Upper lobe of right lung (tissue), 1 donor: ENCODE measurements at regions not wholly inside any gene's neighbourhood (a gene's known extent, or its start where the extent isn't known, plus 50 kb on each side); places are given as distances from the start of the nearest gene placed in this dataset.

ENCODE experiments used
- ATAC-seq: fragments of 200-7000 bp; cut with Tn5 transposase; one replicate; pipeline ENCODE4 v1.9.1; 2020; ENCODE audit warnings: mild to moderate bottlenecking, moderate library complexity
- DNase-seq: peaks from one replicate; pipeline ENCODE4 v3.0.0-alpha.2; 2020
- H3K27ac ChIP-seq: fragments of 200-600 bp; one replicate; pipeline ENCODE4 v1.8.0; 2022
- H3K27me3 ChIP-seq: fragments of 200-600 bp; one replicate; pipeline ENCODE4 v1.8.0; 2022; ENCODE audit warnings: mild to moderate bottlenecking
- H3K36me3 ChIP-seq: fragments of 200-600 bp; one replicate; pipeline ENCODE4 v1.8.0; 2022
- H3K4me1 ChIP-seq: fragments of 200-600 bp; one replicate; pipeline ENCODE4 v1.8.0; 2022
- H3K4me3 ChIP-seq: fragments of 200-600 bp; one replicate; pipeline ENCODE4 v1.8.0; 2022; ENCODE audit warnings: mild to moderate bottlenecking
- H3K9me3 ChIP-seq: fragments of 200-600 bp; one replicate; pipeline ENCODE4 v1.8.0; 2022
- intact Hi-C: fragments of 100-400 bp; cut with DNase I; formaldehyde crosslinking; loops from one replicate; pipeline ENCODE4 v1.11.0; 2022
- TF ChIP-seq, protein P1 (sequence below): fragments of 200-600 bp; IDR thresholded peaks from one replicate; pipeline ENCODE4 v1.8.0; 2022; ENCODE audit warnings: antibody characterized with exemption
- donor health status: DM: no; HTN: yes; CAD: no; lungs with severe emphysema.

DNA sequence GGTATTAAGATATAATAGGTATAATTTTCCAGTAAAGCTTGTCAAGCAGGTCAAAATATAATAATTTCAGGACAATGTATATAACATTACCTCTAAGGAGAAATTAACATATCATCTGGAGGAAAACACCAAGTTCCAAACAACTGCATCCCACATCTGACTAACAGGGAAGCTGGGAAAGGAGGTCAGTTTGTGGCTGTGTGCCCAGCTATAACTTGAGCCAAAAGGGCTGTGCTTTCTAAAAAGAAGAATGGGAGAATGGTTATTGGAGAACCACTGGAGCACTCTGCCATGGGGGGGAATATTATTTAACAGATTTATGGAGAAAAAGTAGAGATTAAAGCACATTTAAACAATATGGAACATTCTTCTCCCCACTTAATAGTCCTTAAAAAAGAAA is 390.6 kb upstream of the PKDCC start:
- H3K9me3 ChIP-seq: no peaks in the 10 kb centered on the region
- no peak overlapping the region for H3K27ac ChIP-seq
- H3K27me3 ChIP-seq: no peaks in the 10 kb centered on the region
- H3K36me3 ChIP-seq: no peaks in the 10 kb centered on the region
- H3K4me3 ChIP-seq: no peak overlapping the region
- H3K4me1 ChIP-seq: no peaks in the 10 kb centered on the region
- intact Hi-C loops: no loop called here
- TF ChIP-seq, protein P1, sequence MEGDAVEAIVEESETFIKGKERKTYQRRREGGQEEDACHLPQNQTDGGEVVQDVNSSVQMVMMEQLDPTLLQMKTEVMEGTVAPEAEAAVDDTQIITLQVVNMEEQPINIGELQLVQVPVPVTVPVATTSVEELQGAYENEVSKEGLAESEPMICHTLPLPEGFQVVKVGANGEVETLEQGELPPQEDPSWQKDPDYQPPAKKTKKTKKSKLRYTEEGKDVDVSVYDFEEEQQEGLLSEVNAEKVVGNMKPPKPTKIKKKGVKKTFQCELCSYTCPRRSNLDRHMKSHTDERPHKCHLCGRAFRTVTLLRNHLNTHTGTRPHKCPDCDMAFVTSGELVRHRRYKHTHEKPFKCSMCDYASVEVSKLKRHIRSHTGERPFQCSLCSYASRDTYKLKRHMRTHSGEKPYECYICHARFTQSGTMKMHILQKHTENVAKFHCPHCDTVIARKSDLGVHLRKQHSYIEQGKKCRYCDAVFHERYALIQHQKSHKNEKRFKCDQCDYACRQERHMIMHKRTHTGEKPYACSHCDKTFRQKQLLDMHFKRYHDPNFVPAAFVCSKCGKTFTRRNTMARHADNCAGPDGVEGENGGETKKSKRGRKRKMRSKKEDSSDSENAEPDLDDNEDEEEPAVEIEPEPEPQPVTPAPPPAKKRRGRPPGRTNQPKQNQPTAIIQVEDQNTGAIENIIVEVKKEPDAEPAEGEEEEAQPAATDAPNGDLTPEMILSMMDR: no peak
- no peak for DNase-seq
- no peak for ATAC-seq

DNA sequence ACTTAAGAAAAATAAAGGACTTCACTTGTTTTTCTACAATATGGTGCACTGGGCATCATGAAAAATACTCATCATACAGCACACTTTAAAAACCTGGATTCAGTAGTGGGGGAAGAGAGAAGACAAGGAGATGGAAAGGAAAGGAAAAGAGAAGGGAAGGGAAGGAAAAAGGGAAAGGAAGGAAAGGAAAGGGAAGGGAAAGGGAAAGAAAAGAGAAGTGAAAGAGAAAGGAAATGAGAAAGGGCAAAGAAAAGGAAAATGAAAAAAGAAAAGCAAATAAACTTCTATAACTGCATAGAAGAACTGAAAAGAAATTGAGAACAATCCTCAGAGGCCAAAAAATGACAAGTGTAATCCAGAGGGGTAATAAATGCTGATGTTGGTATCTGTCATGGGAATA is 388.1 kb upstream of the PKDCC start:
- no peaks in the 10 kb centered on the region for H3K27me3 ChIP-seq
- intact Hi-C loops: no loop called here
- TF ChIP-seq, protein P1: no peak
- no peaks in the 10 kb centered on the region for H3K4me1 ChIP-seq
- no peak for DNase-seq
- H3K27ac ChIP-seq: no peak overlapping the region
- ATAC-seq: no peak
- no peaks in the 10 kb centered on the region for H3K9me3 ChIP-seq
- H3K36me3 ChIP-seq: no peaks in the 10 kb centered on the region
- no peak overlapping the region for H3K4me3 ChIP-seq

DNA sequence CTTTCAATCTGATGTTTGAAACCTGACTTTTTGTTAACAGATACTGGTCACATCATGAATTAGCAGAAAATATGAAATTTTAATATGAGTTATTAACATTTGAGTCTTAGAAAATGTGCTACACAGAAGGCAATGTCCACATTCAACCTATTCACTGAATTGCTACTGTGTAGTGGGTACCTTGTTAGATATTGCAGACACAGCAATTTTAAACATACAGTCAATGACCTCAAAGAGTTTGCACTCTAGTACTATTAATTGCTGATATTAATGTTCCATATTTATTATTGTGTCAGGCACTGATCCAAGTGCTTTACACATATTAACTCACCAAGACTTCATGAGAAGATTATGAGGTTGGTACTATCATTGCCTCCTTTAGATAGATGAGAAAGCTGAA is 385.4 kb upstream of the PKDCC start:
- Histone ChIP-seq H3K36me3 (no peaks in the 10 kb centered on the region), H3K4me3 (no peak overlapping the region), H3K4me1 (no peaks in the 10 kb centered on the region), H3K9me3 (no peaks in the 10 kb centered on the region), H3K27me3 (no peaks in the 10 kb centered on the region), H3K27ac (no peak overlapping the region)
- DNase-seq (no peak), ATAC-seq (no peak)
- TF ChIP-seq, protein P1: no peak
- intact Hi-C loops: no loop called here

DNA sequence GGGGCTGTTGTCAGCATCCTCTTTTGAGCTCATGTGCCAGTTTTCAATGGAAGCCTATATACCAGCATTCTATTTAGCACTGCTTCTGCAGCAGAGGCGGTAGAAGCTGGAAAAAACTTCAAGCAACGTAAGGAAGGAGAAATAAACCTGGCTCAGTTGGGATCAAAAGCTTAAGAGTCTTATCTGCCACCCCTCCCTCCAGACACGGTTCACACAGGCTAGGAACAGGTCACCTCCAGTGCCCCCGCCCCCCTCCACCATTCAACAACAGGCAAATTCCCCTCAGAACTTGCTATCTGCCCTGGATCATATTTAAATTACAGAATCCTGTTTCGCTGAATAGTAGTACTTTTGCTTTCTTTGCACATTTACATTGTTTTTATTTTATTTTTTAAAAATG is 384.8 kb upstream of the PKDCC start:
- intact Hi-C loops: no loop called here
- H3K9me3 ChIP-seq: no peaks in the 10 kb centered on the region
- TF ChIP-seq, protein P1: no peak
- DNase-seq (no peak), ATAC-seq (no peak)
- no peak overlapping the region for H3K27ac ChIP-seq
- no peaks in the 10 kb centered on the region for H3K36me3 ChIP-seq
- no peaks in the 10 kb centered on the region for H3K4me1 ChIP-seq
- no peak overlapping the region for H3K4me3 ChIP-seq
- H3K27me3 ChIP-seq: no peaks in the 10 kb centered on the region

DNA sequence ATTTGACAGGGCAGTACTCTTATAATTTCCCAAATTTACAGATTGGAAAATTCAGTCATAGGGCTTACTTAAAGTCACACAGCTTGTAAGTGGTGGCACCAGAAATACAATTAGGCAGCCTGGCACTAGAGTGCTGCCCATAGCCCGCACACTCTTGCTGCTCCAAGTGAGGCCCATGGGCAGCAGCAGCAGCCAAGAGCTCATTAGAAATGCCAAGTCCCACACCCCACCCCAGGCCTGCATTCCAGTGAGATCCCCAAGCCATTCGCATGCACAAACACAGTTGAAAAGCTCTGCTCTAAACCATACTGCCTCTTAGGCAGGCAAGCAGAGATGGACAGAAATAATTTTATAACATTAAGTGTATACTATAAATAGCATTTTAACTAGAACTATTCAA is 379.3 kb upstream of the PKDCC start:
- H3K27ac ChIP-seq: no peak overlapping the region
- no peak overlapping the region for H3K4me3 ChIP-seq
- ATAC-seq (no peak), DNase-seq (no peak)
- no peaks in the 10 kb centered on the region for H3K4me1 ChIP-seq
- H3K9me3 ChIP-seq: no peaks in the 10 kb centered on the region
- TF ChIP-seq, protein P1: no peak
- no peaks in the 10 kb centered on the region for H3K36me3 ChIP-seq
- intact Hi-C loops: no loop called here
- no peaks in the 10 kb centered on the region for H3K27me3 ChIP-seq

DNA sequence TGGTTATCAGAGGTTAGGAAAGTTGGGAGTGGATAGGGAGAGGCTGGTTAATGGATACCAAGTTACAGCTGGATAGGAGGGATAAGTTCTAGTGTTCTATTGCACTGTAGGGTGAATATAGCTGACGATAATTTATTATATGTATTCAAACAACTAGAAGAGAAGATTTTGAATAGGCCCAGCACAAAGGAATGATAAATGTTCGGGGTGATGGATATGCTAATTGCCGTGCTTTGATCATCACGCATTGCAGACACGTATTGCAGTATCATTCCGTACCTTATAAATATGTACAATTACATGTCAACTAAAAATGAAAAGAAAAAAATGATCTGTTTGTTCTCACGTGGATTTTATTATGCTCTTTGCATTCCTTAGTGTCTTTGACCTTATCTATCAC is 369.2 kb upstream of the PKDCC start:
- Histone ChIP-seq H3K4me3 (no peak overlapping the region), H3K27me3 (no peaks in the 10 kb centered on the region), H3K36me3 (no peaks in the 10 kb centered on the region), H3K4me1 (no peaks in the 10 kb centered on the region), H3K27ac (no peak overlapping the region), H3K9me3 (no peaks in the 10 kb centered on the region)
- ATAC-seq (no peak), DNase-seq (no peak)
- TF ChIP-seq, protein P1: no peak
- intact Hi-C loops: no loop called here
